GM21526 (cell line): ENCODE measurements at regions not wholly inside any gene's neighbourhood (a gene's known extent, or its start where the extent isn't known, plus 50 kb on each side); places are given as distances from the start of the nearest gene placed in this dataset.
"Not testable (repeated sequence)": the region's sequence is repeated elsewhere in the genome, so short reads cannot be mapped to it uniquely, and the experiment has no call there.

Source experiments
- ATAC-seq: cut with Tn5 transposase; IDR thresholded peaks from one replicate; pipeline ENCODE4 v1.9.1; 2021; ENCODE audit warnings: moderate library complexity; ENCODE audit not compliant: unreplicated experiment, low FRiP score

DNA sequence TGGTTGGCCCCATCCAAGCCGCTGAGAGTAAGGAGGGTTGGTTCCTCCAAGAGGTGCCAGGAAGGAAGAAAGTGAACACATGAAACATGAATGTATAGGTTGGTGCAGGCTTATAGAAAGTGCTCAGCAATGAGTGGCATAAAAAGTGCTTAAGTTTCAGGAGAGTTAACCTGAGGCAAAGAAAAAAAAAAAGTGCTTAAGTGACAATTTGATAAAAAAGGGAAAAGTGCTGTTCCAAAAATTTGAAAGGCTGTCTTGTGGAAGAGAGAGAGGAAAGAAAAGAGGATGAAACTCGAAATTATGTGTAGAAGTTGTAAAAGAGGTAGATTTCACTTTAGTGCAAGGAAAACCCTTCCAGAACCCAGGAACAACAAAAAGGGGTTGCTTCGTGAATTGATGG lies 85.5 kb upstream of the MAP4K4 start:
- ATAC-seq: no peak

DNA sequence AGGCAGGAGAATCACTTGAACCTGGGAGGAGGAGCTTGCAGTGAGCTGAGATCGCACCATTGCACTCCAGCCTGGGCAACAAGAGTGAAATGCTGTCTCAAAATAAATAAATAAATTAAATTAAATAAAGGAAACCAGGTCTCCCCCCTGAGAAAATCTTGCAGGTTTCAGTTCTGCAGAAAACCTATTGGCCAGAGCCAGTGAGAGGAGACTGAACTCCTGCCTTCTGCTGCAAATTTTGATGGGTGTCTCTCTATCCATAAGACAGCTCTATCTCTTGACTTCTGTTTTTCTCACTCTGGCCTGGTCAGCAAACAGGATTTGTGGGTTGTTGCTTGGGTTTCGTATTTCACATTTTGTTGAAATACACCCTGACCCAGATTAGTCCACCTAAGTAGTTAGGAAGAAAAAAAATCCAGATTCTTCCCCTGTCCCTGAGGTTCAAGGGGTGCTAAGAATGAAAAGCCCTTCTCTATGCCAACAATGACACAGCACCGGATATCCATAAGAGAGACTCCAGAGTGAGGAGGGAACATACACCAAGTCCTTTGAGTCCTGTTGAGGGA lies 86.7 kb upstream of the MAP4K4 start:
- ATAC-seq: no peak

GRCh38 chr2:101609433-101609832 lies 88.1 kb upstream of the MAP4K4 start:
- no peak for ATAC-seq

DNA sequence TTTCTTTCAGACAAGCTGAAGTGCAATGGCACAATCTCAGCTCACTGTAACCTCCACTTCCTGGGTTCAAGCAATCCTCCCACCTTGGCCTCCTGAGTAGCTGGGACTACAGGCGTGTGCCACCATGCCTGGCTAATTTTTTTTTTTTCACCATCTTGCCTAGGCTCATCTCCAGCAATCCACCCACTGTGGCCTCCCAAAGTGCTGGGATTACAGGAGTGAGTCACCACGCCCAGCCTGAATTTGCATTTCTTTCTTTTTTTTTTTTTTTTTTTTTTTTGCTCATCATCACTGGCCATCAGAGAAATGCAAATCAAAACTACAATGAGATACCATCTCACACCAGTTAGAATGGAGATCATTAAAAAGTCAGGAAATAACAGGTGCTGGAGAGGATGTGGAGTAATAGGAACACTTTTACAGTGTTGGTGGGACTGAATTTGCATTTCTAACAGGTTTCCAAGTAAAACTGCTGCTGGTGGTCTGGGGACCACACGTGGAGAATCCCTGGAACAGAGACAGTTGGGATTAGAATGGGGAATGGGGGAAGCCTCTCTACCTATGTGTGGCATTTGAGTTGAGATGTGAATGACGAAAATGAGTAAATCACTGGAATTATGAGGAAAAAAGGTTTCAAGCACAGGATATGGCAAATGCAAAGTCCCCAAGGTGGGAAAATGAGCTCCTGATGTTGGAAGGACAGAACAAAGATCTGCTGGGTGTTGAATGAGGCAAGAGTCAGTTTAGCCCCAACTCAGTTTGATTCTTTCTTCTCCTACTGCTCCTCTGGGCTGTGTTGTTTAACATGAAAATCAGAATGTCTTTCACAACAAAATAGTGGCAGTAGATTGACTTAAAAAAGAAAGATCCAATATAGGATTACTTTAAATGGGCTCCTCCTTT lies 88.8 kb upstream of the MAP4K4 start:
- no peak for ATAC-seq

DNA sequence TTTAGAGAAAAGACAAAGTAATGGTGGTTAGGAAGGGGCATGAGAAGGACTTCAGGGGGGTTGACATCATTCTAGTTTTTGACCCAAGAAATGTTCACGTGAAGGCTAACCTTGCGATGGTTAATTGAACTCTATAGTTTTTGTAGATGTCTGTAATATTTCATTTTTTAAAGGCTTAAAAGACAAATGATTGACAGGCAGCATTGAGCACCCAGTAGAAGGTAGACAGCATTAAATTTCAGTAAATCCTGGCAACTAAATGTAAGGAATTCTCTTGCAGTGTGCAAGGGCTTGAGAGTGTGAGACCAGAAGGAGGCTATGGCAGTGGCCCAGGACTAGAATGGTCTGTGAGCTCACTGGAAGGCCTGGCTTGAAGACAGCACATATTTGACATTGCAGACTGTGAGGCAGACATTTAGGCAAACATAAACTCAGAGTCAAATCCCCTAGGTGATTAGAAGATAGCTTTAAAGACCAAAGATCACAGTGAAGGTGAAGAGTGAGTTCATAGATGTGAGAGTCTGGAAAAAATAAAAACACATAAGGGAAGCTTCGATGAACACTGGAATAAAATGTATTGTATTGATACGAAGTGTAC lies 100.1 kb upstream of the MAP4K4 start:
- no peak for ATAC-seq

DNA sequence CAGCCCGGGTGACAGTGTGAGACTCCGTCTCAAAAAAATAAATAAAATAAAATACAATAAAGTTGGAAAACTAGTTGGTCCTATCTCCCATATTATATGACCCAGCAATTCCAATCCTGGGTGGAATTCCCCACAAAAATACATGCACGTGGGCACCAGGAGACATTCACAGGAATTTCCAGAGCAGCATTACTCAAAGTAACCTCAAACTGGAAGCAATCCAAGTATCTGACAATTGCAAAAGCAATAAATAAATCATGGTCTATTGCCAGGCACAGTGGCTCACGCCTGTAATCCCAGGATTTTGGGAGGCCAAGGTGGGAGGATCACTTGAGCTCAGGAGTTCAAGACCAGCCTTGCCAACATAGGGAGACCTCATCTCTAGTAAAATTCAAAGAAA lies 101.2 kb upstream of the MAP4K4 start:
- ATAC-seq: no peak

- no peak for ATAC-seq
These were observed 110.3 kb upstream of the MAP4K4 start for GRCh38 chr2:101587251-101587650.

GRCh38 chr2:101583861-101584260 lies 108.9 kb upstream of the RFX8 start:
- ATAC-seq: no peak

DNA sequence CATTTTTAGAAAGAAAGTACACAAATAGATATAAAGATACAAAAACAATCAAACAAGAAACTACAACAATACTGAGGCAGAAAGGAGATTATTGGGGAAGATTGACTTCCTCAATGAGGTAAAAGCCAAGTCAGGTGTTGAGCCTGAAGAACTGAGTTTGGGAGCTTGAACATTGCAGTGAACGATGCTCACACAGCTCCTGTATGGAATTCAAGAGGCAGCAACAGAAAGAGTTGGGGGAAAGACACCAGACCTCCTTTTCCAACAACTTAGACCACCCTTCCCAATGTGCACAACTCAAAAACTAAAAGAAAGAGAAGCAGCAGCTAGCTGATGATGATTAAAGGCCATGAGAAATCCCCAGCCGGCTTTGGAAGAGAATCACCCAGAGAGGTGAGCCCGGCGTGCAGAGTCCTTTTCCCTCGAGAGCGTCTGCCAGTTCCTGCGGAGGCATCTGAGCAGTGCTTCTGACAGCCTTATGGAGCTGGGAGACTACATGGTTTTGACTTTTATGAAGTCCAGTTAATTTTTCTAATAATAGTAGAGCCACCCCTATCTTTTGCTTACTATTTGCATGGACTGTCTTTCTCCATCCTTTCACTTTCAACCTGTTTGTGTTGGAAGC lies 106.9 kb upstream of the RFX8 start:
- ATAC-seq: no peak

DNA sequence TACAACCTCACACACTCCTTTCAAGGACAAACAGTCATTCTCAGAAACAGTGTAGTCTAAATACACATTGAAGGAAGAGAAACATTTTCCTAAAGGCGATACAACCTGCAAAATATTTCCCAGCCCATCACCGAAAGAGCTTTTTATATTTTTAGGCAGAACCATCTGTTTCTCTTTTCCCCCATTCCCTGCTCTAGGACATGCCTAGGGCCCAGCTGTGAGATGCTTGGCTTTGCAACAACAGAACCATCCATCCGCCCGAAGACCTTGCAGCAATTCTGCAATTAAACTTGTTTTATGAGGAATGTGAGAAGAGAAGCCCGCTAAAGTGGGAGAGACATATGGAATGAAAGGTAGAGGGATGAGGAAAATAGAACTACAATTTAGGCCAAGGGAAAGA lies 105.6 kb upstream of the RFX8 start:
- no peak for ATAC-seq

- no peak for ATAC-seq
These were observed 103.8 kb upstream of the RFX8 start for GRCh38 chr2:101578671-101579070.

- ATAC-seq: not testable (repeated sequence)
These were observed 103.2 kb upstream of the RFX8 start for GRCh38 chr2:101578135-101578534.

DNA sequence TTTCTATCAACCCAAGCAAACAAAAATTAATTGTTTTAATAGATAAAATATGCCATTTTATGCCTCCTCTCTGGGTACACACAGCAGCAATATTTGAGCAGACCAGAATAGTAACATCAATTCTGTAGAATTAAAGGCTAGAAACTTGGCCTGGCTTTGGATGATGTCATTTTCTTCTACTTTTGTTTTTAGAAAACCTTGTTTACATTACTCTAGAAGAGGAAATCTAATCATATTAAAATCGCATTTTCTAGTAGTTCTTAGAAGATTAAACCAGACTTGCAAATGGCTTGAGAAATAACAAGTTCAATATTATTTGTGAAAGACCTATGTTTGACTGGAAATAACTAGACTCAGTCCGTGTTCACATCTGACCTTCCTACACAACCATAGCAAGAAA lies 102.3 kb upstream of the RFX8 start:
- no peak for ATAC-seq

GRCh38 chr2:101574622-101575021 lies 99.7 kb upstream of the RFX8 start:
- no peak for ATAC-seq

- no peak for ATAC-seq
These were observed 97.0 kb upstream of the RFX8 start for GRCh38 chr2:101571951-101572350.

DNA sequence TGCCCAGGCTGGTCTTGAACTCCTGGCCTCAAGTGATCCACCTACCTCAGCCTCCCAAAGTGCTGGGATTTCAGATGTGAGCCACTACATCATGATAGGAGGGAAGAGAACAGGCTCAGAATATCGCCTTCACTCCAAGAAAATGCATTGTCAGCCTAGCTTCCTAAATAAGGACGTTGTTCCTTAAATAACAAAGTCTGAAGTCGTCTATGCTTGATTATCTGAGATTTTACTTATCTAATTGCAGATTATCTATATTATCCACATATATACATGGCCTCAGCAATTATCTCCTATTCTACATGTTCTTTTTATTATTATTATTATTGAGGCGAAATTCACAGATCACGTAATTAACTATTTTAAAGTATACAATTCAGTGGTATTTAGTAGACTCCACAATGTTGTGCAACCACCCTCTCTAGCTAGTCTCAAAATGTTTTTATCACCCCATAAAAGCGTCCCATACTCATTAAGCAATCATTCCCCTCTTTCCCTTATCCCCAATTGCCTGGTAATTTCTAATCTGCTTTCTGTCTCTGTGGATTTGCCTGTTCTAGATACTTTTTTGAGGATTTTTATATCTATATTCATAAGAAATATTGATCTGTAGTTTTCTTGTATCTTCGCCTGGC lies 95.1 kb upstream of the RFX8 start:
- ATAC-seq: no peak

- ATAC-seq: no peak
These were observed 94.1 kb upstream of the RFX8 start for GRCh38 chr2:101568969-101569368.

DNA sequence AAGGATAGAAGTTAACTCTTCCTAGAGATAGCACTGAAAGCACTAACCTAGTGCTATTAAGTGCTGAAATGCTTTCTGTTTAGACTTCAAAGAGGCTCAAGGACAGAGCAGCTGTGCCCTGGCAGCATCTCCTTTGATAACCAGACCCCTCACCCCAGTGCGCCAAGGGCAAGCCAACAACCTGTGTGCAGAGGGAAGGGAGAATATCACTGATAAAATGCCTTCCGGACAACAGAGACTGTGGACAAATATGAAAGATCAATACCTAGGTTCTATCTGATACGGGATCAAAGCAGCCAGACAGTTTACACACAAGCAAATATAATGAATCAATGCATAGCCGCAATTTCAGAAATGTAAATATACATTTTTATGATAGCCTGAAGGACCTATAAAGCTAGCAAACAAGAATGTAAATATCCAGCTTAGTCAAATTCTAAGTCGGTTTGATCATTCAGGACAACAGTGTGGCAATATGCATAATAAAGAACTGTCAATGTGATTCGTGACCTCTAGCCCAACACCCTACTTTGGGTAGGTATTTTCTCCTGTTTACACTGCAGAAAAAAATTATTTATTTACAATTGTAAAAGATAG lies 91.8 kb upstream of the RFX8 start:
- no peak for ATAC-seq

- ATAC-seq: no peak
These were observed 88.9 kb upstream of the RFX8 start for GRCh38 chr2:101563849-101564248.

GRCh38 chr2:101560780-101561315 lies 85.9 kb upstream of the RFX8 start:
- no peak for ATAC-seq
